ENCODE measurements at regions not wholly inside any gene's neighbourhood (a gene's known extent, or its start where the extent isn't known, plus 50 kb on each side); places are given as distances from the start of the nearest gene placed in this dataset.

GRCh38 chr6:71220466-71220865 lies 68.1 kb upstream of the OGFRL1 start:
- TF ChIP-seq CTCF (IDR thresholded peaks at IDR 0.05; ENCODE audit: insufficient read depth, low read depth, low read length) = no peak
- H3K27me3 ChIP-seq (ENCODE audit: control insufficient read depth, insufficient read depth, low read length) = no peaks in the 10 kb centered on the region
- DNase-seq (ENCODE audit: low read depth) = no peak
- no peaks in the 10 kb centered on the region for H3K36me3 ChIP-seq (ENCODE audit: control insufficient read depth, insufficient read depth, low read length)
- H3K4me3 ChIP-seq (ENCODE audit: low read depth, low read length) = no peak overlapping the region
- CTCF ChIA-PET = interaction anchor here (0.9 kb wide), 1 partner anchor 10 kb away, joined by 3 read pairs; no protein-coding TSS in a partner anchor
- POLR2A ChIA-PET = interaction anchor here (0.5 kb wide), 1 partner anchor 30 kb away, joined by 3 read pairs; no protein-coding TSS in a partner anchor

GRCh38 chr6:71222671-71223070 lies 65.9 kb upstream of the OGFRL1 start:
- ChIA-PET CTCF (no interaction called here), POLR2A (no interaction called here)
- H3K27me3 ChIP-seq (ENCODE audit: control insufficient read depth, insufficient read depth, low read length) = no peaks in the 10 kb centered on the region
- no peak overlapping the region for H3K4me3 ChIP-seq (ENCODE audit: low read depth, low read length)
- DNase-seq (ENCODE audit: low read depth) = no peak
- no peaks in the 10 kb centered on the region for H3K36me3 ChIP-seq (ENCODE audit: control insufficient read depth, insufficient read depth, low read length)
- TF ChIP-seq CTCF (IDR thresholded peaks at IDR 0.05; ENCODE audit: insufficient read depth, low read depth, low read length) = no peak

- CTCF ChIA-PET = no interaction called here
- DNase-seq (ENCODE audit: low read depth) = no peak
- Histone ChIP-seq H3K36me3 (ENCODE audit: control insufficient read depth, insufficient read depth, low read length) (no peaks in the 10 kb centered on the region), H3K4me3 (ENCODE audit: low read depth, low read length) (no peak overlapping the region), H3K27me3 (ENCODE audit: control insufficient read depth, insufficient read depth, low read length) (no peaks in the 10 kb centered on the region)
- POLR2A ChIA-PET = no interaction called here
- no peak for TF ChIP-seq CTCF (IDR thresholded peaks at IDR 0.05; ENCODE audit: insufficient read depth, low read depth, low read length)
Observed at GRCh38 chr6:71224011-71224410, 64.6 kb upstream of the OGFRL1 start.

GRCh38 chr6:71226151-71226550 lies 62.5 kb upstream of the OGFRL1 start:
- POLR2A ChIA-PET = no interaction called here

GRCh38 chr6:71228461-71229041 lies 60.1 kb upstream of the OGFRL1 start:
- no peaks in the 10 kb centered on the region for H3K27me3 ChIP-seq (ENCODE audit: control insufficient read depth, insufficient read depth, low read length)
- CTCF ChIA-PET = interaction anchor here (1.5 kb wide), 1 partner anchor 15 kb away, joined by 4 read pairs; no protein-coding TSS in a partner anchor
- TF ChIP-seq CTCF (IDR thresholded peaks at IDR 0.05; ENCODE audit: insufficient read depth, low read depth, low read length) = no peak
- no peak overlapping the region for H3K4me3 ChIP-seq (ENCODE audit: low read depth, low read length)
- POLR2A ChIA-PET = no interaction called here
- H3K36me3 ChIP-seq (ENCODE audit: control insufficient read depth, insufficient read depth, low read length) = no peaks in the 10 kb centered on the region
- no peak for DNase-seq (ENCODE audit: low read depth)

More at GRCh38 chr6:71226151-71226550, 62.5 kb upstream of the OGFRL1 start:
- no peaks in the 10 kb centered on the region for H3K27me3 ChIP-seq (ENCODE audit: control insufficient read depth, insufficient read depth, low read length)
- TF ChIP-seq CTCF (IDR thresholded peaks at IDR 0.05; ENCODE audit: insufficient read depth, low read depth, low read length) = no peak
- CTCF ChIA-PET = no interaction called here
- H3K4me3 ChIP-seq (ENCODE audit: low read depth, low read length) = no peak overlapping the region
- no peaks in the 10 kb centered on the region for H3K36me3 ChIP-seq (ENCODE audit: control insufficient read depth, insufficient read depth, low read length)
- DNase-seq (ENCODE audit: low read depth) = no peak
